Mesenchymal stem cell (in vitro differentiated cells and primary cell): ENCODE measurements at regions not wholly inside any gene's neighbourhood (a gene's known extent, or its start where the extent isn't known, plus 50 kb on each side); places are given as distances from the start of the nearest gene placed in this dataset.

Source experiments
- DNase-seq: peaks from one replicate; pipeline ENCODE4 v3.0.0-alpha.2; 2013
- H2AFZ ChIP-seq: one replicate; pipeline ENCODE4 v1.6.1; 2013; ENCODE audit warnings: low read depth, mild to moderate bottlenecking, control low read depth, inconsistent platforms, low read length, moderate library complexity
- H2AK5ac ChIP-seq: 2 replicates; pipeline ENCODE4 v1.6.1; 2013; ENCODE audit warnings: low read length, moderate library complexity, mild to moderate bottlenecking, inconsistent platforms; ENCODE audit not compliant: severe bottlenecking
- H2BK120ac ChIP-seq: one replicate; pipeline ENCODE4 v1.6.1; 2013; ENCODE audit warnings: low read depth, mild to moderate bottlenecking, inconsistent platforms, low read length, moderate library complexity
- H2BK12ac ChIP-seq, 2 experiments: one replicate each; pipeline ENCODE4 v1.6.1; 2013; ENCODE audit warnings: inconsistent platforms in 2 of 2, low read length in 2 of 2, mild to moderate bottlenecking in 2 of 2, moderate library complexity in 2 of 2, control low read depth in 1 of 2
- H2BK15ac ChIP-seq: one replicate; pipeline ENCODE4 v1.6.1; 2013; ENCODE audit warnings: mild to moderate bottlenecking, low read depth, inconsistent platforms; ENCODE audit not compliant: poor library complexity, severe bottlenecking
- H2BK5ac ChIP-seq: 2 replicates; pipeline ENCODE4 v1.6.1; 2013; ENCODE audit warnings: low read depth, mild to moderate bottlenecking, low read length, control low read depth, inconsistent platforms; ENCODE audit not compliant: poor library complexity, severe bottlenecking
- H3K14ac ChIP-seq, 2 experiments: one replicate each; pipeline ENCODE4 v1.6.1; 2013; ENCODE audit warnings: inconsistent platforms in 2 of 2, low read length in 2 of 2, control low read depth in 1 of 2, mild to moderate bottlenecking in 1 of 2, moderate library complexity in 1 of 2
- H3K18ac ChIP-seq, 2 experiments: one replicate each; pipeline ENCODE4 v1.6.1; 2013; ENCODE audit warnings: inconsistent platforms in 2 of 2, low read length in 2 of 2, control low read depth in 1 of 2, low read depth in 1 of 2, mild to moderate bottlenecking in 1 of 2
- H3K23ac ChIP-seq, 2 experiments: one replicate each; pipeline ENCODE4 v1.6.1; 2013; ENCODE audit warnings: inconsistent platforms in 2 of 2, low read length in 2 of 2, mild to moderate bottlenecking in 2 of 2, moderate library complexity in 2 of 2, control low read depth in 1 of 2
- H3K27ac ChIP-seq: 2 replicates; pipeline ENCODE4 v1.5.1; 2013; ENCODE audit warnings: mild to moderate bottlenecking, moderate library complexity, low read length, control low read depth, inconsistent platforms; ENCODE audit not compliant: poor library complexity, severe bottlenecking
- H3K27me3 ChIP-seq, 2 experiments: 2 replicates each; pipeline versions ENCODE4 v1.6.1 to v1.7.0; 2013; ENCODE audit warnings: low read length in 2 of 2, mild to moderate bottlenecking in 2 of 2, moderate library complexity in 2 of 2, control low read depth in 1 of 2, inconsistent platforms in 1 of 2; ENCODE audit not compliant: control insufficient read depth in 1 of 2, insufficient read depth in 1 of 2
- H3K36me3 ChIP-seq, 2 experiments: 2 replicates each; pipeline versions ENCODE4 v1.6.1 to v1.7.0; 2013; ENCODE audit warnings: low read length in 2 of 2, control low read depth in 1 of 2, inconsistent platforms in 1 of 2, low read depth in 1 of 2, mild to moderate bottlenecking in 1 of 2; ENCODE audit not compliant: insufficient read depth in 2 of 2, control insufficient read depth in 1 of 2
- H3K4ac ChIP-seq, 2 experiments: one replicate each; pipeline ENCODE4 v1.6.1; 2013; ENCODE audit warnings: inconsistent platforms in 2 of 2, low read length in 2 of 2, mild to moderate bottlenecking in 2 of 2, moderate library complexity in 2 of 2, control low read depth in 1 of 2, low read depth in 1 of 2
- H3K4me1 ChIP-seq: 2 replicates; pipeline ENCODE4 v1.6.1; 2013; ENCODE audit warnings: low read depth, low read length, control low read depth; ENCODE audit not compliant: control insufficient read depth, insufficient read depth
- H3K4me2 ChIP-seq: 2 replicates; pipeline ENCODE4 v1.6.1; 2013; ENCODE audit warnings: low read length, mild to moderate bottlenecking, inconsistent platforms; ENCODE audit not compliant: poor library complexity, severe bottlenecking
- H3K4me3 ChIP-seq, 2 experiments: 2 replicates each; pipeline versions ENCODE4 v1.5.1 to v1.7.0; 2013; ENCODE audit warnings: low read length in 2 of 2, mild to moderate bottlenecking in 2 of 2, control low read depth in 1 of 2, low read depth in 1 of 2; ENCODE audit not compliant: insufficient read depth in 1 of 2
- H3K79me1 ChIP-seq: replicated peaks from 2 replicates; pipeline ENCODE4 v1.6.1; 2013; ENCODE audit warnings: mild to moderate bottlenecking, control low read depth, low read length, inconsistent platforms; ENCODE audit not compliant: poor library complexity, severe bottlenecking
- H3K9ac ChIP-seq: 2 replicates; pipeline ENCODE4 v1.7.0; 2013; ENCODE audit warnings: mild to moderate bottlenecking, low read length, moderate library complexity
- H3K9me3 ChIP-seq: 2 replicates; pipeline ENCODE4 v1.7.0; 2013; ENCODE audit warnings: mild to moderate bottlenecking, low read length; ENCODE audit not compliant: control insufficient read depth
- H4K8ac ChIP-seq: one replicate; pipeline ENCODE4 v1.6.1; 2013; ENCODE audit warnings: inconsistent platforms, mild to moderate bottlenecking, low read length, moderate library complexity
- H4K91ac ChIP-seq: one replicate; pipeline ENCODE4 v1.6.1; 2013; ENCODE audit warnings: mild to moderate bottlenecking, low read length, inconsistent platforms
- WGBS: methylation state at CpG from one replicate; pipeline ENCODE4 v1.1.7; 2013; ENCODE audit warnings: mixed read lengths; 5-methylcytosine and 5-hydroxymethylcytosine counted together

- Histone ChIP-seq H3K4me2 (no peak overlapping the region), H3K27ac (no peak overlapping the region), H4K91ac (no peak overlapping the region), H3K9me3 (no peaks in the 10 kb centered on the region), H2AFZ (no peak overlapping the region), H2BK12ac (no peak overlapping the region), H3K4me3 (no peak overlapping the region), H3K4me1 (no peaks in the 10 kb centered on the region), H2BK15ac (no peak overlapping the region), H3K18ac (no peak overlapping the region), H3K23ac (no peak overlapping the region), H3K14ac (no peak overlapping the region), H3K36me3 (no peaks in the 10 kb centered on the region), H2BK120ac (no peak overlapping the region), H3K27me3 (no peaks in the 10 kb centered on the region), H2BK5ac (no peak overlapping the region), H2AK5ac (no peak overlapping the region), H3K4ac (no peak overlapping the region), H3K9ac (no peak overlapping the region), H4K8ac (no peak overlapping the region), H3K79me1 (no peaks in the 10 kb centered on the region)
- peak; percentile 18 for DNase-seq
- WGBS = 93% methylated on average over 11 of the region's 11 CpGs
Observed at GRCh38 chr11:37817727-37818270, 1219.8 kb upstream of the RAG2 start.

DNA sequence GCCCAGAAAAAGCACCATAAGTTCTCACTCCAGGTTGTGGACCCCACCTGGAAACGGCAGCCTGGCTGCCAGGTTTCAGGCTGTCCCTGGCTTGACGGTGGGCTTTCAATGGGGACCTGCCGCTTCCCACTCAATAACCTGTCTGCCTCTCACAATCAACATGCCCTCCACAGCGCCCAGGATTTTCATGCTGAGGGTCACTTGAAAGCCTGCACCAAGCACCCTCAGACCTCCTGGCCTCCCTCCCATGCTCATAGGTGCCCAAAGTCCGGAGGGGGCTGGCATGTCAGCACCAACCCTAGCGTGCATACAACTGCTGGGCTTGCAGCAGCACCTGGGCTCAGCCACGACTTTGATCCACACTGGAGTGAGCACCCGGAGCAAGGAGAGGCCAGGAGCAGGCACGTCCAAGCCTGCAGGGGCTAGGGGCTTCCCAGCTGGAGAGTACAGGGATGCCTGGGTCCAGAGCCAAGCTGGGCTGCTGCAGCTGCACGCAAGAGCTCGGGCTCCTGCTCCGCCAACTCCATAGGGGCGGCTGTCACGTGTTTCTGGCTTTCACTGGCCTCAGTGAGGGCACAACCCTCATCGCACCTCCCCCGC, 1214.3 kb upstream of the RAG2 start:
- Histone ChIP-seq H3K18ac (no peak overlapping the region), H4K8ac (no peak overlapping the region), H3K9me3 (no peaks in the 10 kb centered on the region), H3K14ac (no peak overlapping the region), H3K9ac (no peak overlapping the region), H3K4ac (no peak overlapping the region), H3K27me3 (no peaks in the 10 kb centered on the region), H2AK5ac (no peak overlapping the region), H2AFZ (no peak overlapping the region), H3K4me3 (no peak overlapping the region), H2BK5ac (no peak overlapping the region), H3K36me3 (no peaks in the 10 kb centered on the region), H3K79me1 (no peaks in the 10 kb centered on the region), H2BK15ac (no peak overlapping the region), H2BK120ac (no peak overlapping the region), H2BK12ac (no peak overlapping the region), H4K91ac (no peak overlapping the region), H3K4me1 (peaks cover 8% of the 10 kb centered on the region), H3K4me2 (no peak overlapping the region), H3K27ac (no peak overlapping the region), H3K23ac (no peak overlapping the region)
- 89% methylated on average over 16 of the region's 16 CpGs for WGBS
- no peak for DNase-seq

DNA sequence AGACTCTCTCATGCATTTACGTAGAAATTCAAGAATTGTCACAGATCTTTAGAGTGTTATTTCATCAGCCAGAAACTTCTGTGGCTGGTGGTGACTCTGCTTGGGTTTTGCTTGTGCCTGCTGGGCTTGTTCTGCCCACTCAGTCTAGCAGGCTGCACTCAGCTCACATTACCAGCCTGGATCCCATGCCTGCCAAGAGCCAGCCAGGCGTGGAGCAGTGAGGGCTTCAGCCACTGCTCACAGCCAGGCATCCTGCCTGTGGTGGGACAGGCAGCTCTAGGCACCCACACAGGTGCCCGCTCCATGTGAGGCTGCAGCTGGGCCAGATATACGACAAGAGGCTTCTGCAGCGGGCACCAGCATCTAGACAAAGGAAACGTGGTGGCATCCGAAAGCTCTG, 1213.3 kb upstream of the RAG2 start:
- Histone ChIP-seq H2BK12ac (no peak overlapping the region), H4K8ac (no peak overlapping the region), H3K14ac (no peak overlapping the region), H3K4me3 (no peak overlapping the region), H4K91ac (no peak overlapping the region), H3K36me3 (no peaks in the 10 kb centered on the region), H2BK5ac (no peak overlapping the region), H2BK120ac (no peak overlapping the region), H3K27ac (no peak overlapping the region), H3K23ac (no peak overlapping the region), H3K9ac (no peak overlapping the region), H3K4me1 (peaks cover 8% of the 10 kb centered on the region), H2BK15ac (no peak overlapping the region), H3K27me3 (no peaks in the 10 kb centered on the region), H3K18ac (no peak overlapping the region), H2AK5ac (no peak overlapping the region), H2AFZ (no peak overlapping the region), H3K4me2 (no peak overlapping the region), H3K9me3 (no peaks in the 10 kb centered on the region), H3K79me1 (no peaks in the 10 kb centered on the region), H3K4ac (no peak overlapping the region)
- DNase-seq = no peak
- 92% methylated on average over 7 of the region's 7 CpGs for WGBS

- Histone ChIP-seq H2AK5ac (no peak overlapping the region), H3K9ac (no peak overlapping the region), H4K8ac (no peak overlapping the region), H3K23ac (no peak overlapping the region), H2AFZ (no peak overlapping the region), H3K36me3 (no peaks in the 10 kb centered on the region), H2BK15ac (no peak overlapping the region), H3K4me2 (no peak overlapping the region), H2BK5ac (no peak overlapping the region), H3K14ac (no peak overlapping the region), H3K18ac (no peak overlapping the region), H2BK120ac (no peak overlapping the region), H3K9me3 (no peaks in the 10 kb centered on the region), H3K4me3 (no peak overlapping the region), H3K27ac (no peak overlapping the region), H4K91ac (no peak overlapping the region), H3K4me1 (no peaks in the 10 kb centered on the region), H3K4ac (no peak overlapping the region), H2BK12ac (no peak overlapping the region), H3K79me1 (no peaks in the 10 kb centered on the region), H3K27me3 (no peaks in the 10 kb centered on the region)
- 100% methylated on average over 1 of the region's 2 CpGs for WGBS
- DNase-seq = no peak
Observed at GRCh38 chr11:37804666-37805065, 1206.6 kb upstream of the RAG2 start.
